Gastroesophageal sphincter (tissue), 3 donors: ENCODE measurements at regions not wholly inside any gene's neighbourhood (a gene's known extent, or its start where the extent isn't known, plus 50 kb on each side); places are given as distances from the start of the nearest gene placed in this dataset.

Experiments used
- EP300 ChIP-seq: sonication (generic); formaldehyde crosslinking; IDR thresholded peaks from one replicate; pipeline ENCODE4 v1.6.1; 2017; ENCODE audit warnings: antibody characterized with exemption, mild to moderate bottlenecking
- POLR2A ChIP-seq, 2 donors: fragments of 450-650 bp; IDR thresholded peaks; one replicate each; pipeline ENCODE4 v1.6.1; 2017; ENCODE audit warnings: antibody characterized with exemption in 2 of 2, mild to moderate bottlenecking in 2 of 2, moderate library complexity in 1 of 2
- TF ChIP-seq, protein P1 (sequence below), 4 experiments: fragments of 200-600 bp in 2 of 4; fragments of 450-650 bp in 2 of 4; sonication (generic) in 1 of 4; IDR thresholded peaks; one replicate each; pipeline ENCODE4 v1.5.1; 2017 to 2019; ENCODE audit warnings: antibody characterized with exemption in 4 of 4, mild to moderate bottlenecking in 2 of 4, moderate library complexity in 2 of 4

DNA sequence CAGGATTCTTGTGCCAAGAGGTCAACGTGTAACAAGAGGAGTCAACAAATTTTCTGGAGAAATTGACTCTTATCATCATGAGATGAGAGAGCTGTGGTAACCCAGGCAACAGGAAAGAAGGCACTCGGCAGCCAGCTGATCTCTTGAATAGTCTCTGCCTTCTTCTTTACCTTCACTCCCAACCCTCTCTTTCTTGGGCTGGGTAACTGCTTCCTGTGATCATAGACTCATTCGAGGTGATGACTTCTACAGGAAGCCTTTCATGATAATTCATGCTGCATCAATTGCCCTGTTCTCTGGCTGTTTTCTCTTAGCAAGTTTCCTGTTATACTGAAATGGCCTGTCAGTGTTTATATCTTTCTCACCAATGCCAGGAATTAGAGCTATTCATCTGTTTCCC, 70.8 kb upstream of the FSTL5 start:
- no peak for TF ChIP-seq EP300
- TF ChIP-seq, protein P1, sequence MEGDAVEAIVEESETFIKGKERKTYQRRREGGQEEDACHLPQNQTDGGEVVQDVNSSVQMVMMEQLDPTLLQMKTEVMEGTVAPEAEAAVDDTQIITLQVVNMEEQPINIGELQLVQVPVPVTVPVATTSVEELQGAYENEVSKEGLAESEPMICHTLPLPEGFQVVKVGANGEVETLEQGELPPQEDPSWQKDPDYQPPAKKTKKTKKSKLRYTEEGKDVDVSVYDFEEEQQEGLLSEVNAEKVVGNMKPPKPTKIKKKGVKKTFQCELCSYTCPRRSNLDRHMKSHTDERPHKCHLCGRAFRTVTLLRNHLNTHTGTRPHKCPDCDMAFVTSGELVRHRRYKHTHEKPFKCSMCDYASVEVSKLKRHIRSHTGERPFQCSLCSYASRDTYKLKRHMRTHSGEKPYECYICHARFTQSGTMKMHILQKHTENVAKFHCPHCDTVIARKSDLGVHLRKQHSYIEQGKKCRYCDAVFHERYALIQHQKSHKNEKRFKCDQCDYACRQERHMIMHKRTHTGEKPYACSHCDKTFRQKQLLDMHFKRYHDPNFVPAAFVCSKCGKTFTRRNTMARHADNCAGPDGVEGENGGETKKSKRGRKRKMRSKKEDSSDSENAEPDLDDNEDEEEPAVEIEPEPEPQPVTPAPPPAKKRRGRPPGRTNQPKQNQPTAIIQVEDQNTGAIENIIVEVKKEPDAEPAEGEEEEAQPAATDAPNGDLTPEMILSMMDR (IDR thresholded peaks at IDR 0.05): no peak
- no peak for TF ChIP-seq POLR2A (IDR thresholded peaks at IDR 0.05)
